ENCODE measurements at regions not wholly inside any gene's neighbourhood (a gene's known extent, or its start where the extent isn't known, plus 50 kb on each side); places are given as distances from the start of the nearest gene placed in this dataset.

GRCh38 chr14:84029720-84030119, 1500.2 kb upstream of the FLRT2 start:
- TF ChIP-seq SIN3A (IDR thresholded peaks at IDR 0.05; ENCODE audit: borderline replicate concordance, insufficient read depth, low read length) (no peak), POLR2AphosphoS5 (IDR thresholded peaks at IDR 0.05; ENCODE audit: low read depth, low read length) (no peak), TAF1 (IDR thresholded peaks at IDR 0.05; ENCODE audit: borderline replicate concordance, insufficient read depth, low read length) (no peak)
- TF ChIP-seq, protein P1, sequence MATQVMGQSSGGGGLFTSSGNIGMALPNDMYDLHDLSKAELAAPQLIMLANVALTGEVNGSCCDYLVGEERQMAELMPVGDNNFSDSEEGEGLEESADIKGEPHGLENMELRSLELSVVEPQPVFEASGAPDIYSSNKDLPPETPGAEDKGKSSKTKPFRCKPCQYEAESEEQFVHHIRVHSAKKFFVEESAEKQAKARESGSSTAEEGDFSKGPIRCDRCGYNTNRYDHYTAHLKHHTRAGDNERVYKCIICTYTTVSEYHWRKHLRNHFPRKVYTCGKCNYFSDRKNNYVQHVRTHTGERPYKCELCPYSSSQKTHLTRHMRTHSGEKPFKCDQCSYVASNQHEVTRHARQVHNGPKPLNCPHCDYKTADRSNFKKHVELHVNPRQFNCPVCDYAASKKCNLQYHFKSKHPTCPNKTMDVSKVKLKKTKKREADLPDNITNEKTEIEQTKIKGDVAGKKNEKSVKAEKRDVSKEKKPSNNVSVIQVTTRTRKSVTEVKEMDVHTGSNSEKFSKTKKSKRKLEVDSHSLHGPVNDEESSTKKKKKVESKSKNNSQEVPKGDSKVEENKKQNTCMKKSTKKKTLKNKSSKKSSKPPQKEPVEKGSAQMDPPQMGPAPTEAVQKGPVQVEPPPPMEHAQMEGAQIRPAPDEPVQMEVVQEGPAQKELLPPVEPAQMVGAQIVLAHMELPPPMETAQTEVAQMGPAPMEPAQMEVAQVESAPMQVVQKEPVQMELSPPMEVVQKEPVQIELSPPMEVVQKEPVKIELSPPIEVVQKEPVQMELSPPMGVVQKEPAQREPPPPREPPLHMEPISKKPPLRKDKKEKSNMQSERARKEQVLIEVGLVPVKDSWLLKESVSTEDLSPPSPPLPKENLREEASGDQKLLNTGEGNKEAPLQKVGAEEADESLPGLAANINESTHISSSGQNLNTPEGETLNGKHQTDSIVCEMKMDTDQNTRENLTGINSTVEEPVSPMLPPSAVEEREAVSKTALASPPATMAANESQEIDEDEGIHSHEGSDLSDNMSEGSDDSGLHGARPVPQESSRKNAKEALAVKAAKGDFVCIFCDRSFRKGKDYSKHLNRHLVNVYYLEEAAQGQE (IDR thresholded peaks at IDR 0.05; ENCODE audit: insufficient read depth in 1 of 2, low read depth in 2 of 2, low read length in 2 of 2) = no peak
